ENCODE measurements at regions not wholly inside any gene's neighbourhood (a gene's known extent, or its start where the extent isn't known, plus 50 kb on each side); places are given as distances from the start of the nearest gene placed in this dataset.

GRCh38 chr3:72698154-72698917, 149.9 kb downstream of the SHQ1 start:
- no peak for DNase-seq

GRCh38 chr3:72697717-72698116, 150.5 kb downstream of the SHQ1 start:
- DNase-seq, result no peak

- DNase-seq, result no peak
Observed at GRCh38 chr3:72696815-72697214, 151.4 kb downstream of the SHQ1 start.

- DNase-seq, result no peak
Observed at GRCh38 chr3:72694398-72694797, 153.8 kb downstream of the SHQ1 start.

- no peak for DNase-seq
Observed at GRCh38 chr3:72692990-72693389, 155.3 kb downstream of the SHQ1 start.

DNA sequence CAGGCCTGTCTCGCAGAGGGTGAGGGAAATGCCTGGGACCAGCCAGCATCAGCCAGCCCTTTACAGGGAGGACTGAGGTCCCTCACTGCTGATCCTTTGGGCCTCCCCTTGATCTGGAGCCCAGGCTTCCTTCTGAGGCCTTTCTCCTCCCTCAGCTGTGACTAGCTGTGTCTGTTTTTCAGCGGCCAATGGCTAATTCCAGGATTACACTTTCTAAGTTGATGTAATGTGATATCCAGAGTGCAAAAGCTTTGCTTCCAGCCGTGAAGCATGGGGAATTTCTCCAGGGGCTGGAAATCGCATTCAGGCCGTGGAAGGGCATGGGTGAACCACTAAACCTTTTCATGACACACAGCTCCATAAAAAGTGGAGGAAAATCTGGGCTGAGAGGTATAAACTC, 157.6 kb downstream of the SHQ1 start:
- no peak for DNase-seq

DNA sequence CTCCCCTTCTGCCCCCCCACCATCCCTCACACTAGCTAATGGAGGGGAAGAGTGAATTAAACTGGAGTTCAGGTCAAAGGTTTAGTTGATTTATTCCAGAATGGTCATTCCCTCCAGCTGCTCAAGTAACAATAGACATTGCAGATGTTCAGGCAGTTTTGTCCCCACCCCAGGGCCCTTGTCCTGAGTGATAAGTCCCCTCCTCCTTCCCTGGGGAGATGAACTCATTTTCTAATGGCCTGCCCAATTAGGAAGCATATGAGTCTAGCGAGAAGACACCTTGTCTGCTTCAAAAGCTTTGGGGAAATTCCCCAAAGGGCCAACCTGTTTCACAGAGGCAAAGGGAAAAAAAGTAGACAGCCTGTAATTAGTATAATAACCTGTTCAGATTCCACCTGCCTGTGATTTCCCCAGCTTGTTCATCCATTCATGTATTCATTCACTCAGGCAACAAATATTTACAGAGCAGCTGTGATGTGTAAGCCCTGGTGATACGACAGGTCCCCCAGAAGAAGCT, 165.3 kb downstream of the SHQ1 start:
- DNase-seq, result no peak

GRCh38 chr3:72681598-72681997, 166.6 kb downstream of the SHQ1 start:
- no peak for DNase-seq

GRCh38 chr3:72680766-72681165, 167.5 kb downstream of the SHQ1 start:
- DNase-seq, result no peak

GRCh38 chr3:72679540-72680198, 168.6 kb downstream of the SHQ1 start:
- no peak for DNase-seq

DNA sequence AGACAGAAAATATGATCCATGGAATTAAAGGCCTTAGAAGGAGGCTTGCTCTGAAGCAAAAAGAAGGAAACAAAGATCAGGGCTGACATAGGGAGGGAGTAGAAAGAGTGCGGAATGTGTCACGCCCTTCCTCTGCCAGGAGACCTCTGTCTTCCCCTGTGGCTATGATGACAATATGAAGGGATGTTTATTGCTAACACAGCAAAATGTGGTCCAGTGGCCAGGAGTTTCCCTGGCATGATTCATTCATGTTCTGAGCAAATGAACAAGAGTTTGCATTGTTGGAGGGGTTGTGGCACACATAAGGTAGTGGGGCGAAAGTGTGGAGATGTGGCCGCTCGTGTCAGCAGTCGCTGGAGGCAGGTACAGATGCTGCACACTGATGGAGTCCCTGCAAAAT, 169.4 kb downstream of the SHQ1 start:
- peak; percentile 3 for DNase-seq

- no peak for DNase-seq
Observed at GRCh38 chr3:72678380-72678779, 169.9 kb downstream of the SHQ1 start.

DNA sequence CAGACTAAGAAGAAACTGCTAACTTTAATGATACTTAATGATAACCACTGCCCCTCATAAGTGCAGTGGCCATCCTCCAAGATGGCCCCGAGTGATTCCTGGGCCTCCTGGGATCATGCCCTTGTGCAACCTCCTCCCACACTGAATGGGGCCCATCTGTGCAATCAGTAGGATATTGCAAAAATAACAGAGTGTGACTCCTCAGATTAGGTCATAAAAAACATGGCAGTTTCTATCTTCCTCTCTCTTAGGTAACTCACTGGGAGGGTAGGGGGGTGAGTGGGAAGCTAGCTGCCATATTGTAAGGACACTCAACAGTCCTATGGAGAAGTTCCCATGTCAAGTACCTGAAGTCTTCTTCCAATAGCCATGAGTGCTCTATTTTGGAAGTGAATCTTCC, 173.0 kb downstream of the SHQ1 start:
- DNase-seq, result no peak

DNA sequence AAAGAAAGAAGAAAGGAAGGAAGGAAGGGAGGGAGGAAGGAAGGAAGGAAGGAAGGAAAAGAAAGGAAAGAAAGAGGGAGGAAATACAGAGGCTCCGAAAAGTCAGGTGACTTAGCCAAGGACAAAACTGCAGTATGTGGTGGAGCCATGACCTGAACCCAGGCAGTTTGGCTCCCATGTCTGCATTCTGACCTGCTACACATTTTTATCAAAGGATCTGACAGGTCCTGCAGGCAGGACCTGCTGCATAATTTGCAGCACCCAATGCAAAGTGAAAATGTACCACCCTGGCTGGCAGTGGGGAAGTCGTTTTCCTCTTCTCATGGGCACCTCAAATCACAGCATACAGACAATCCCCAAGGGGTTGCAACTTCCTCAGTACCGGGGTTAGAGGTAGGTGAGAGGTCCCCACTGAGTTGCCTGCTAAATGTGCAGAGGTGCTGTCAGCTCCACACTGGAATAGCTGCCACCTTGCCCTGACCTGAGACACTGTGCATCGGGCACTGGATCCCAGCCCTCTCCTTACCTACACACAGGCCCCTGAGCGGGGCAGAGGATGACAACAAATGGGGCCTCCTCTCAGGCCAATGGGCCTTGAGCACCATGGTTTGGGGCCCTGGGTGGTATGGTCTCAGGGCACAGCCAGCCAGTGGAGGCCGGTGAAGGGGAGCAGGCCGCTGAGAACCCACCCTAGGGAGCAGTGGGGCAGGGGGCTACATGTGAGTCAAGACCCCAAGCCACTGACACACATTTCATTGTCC, 175.1 kb downstream of the SHQ1 start:
- no peak for DNase-seq

GRCh38 chr3:72669224-72669623, 179.0 kb downstream of the SHQ1 start:
- no peak for DNase-seq

DNA sequence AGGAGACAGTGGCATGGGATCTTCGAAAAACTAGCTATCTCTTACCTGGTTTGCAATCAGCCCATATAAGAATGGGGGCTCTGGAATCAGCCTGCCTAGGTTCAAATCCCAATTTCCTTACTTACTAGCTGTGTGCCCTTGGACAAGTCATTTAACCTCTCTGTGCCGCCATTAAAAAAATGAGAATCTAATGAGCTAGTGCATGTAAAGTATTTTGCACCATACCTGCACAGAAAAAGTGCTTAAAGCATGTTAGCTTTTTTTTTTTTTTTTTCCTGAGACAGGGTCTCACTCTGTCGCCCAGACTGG, 181.8 kb downstream of the SHQ1 start:
- no peak for DNase-seq

GRCh38 chr3:72665701-72666446, 182.4 kb downstream of the SHQ1 start:
- DNase-seq, result peak; percentile 35

DNA sequence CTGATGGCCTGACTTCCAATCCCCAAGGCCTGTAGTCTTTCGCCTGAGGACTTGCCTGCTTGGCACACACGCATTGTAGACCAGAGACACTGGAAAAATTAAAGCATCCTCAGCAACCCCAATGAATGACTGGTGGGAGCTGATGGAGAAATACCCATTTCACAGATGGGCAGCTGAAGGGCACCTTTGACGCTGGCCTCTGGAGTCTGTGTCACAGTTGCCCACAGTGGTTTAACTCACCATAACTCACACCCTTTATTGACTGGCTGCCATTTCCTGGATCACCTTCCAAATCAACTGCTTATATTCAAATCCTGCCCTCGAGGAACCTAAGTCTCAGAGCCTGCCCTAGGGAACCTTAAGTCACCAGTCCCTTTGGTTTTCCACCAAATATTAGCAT, 183.1 kb downstream of the SHQ1 start:
- no peak for DNase-seq

- DNase-seq, result no peak
Observed at GRCh38 chr3:72664184-72664975, 183.9 kb downstream of the SHQ1 start.

GRCh38 chr3:72663429-72663828, 184.8 kb downstream of the SHQ1 start:
- no peak for DNase-seq

GRCh38 chr3:72661115-72661457, 187.2 kb downstream of the SHQ1 start:
- no peak for DNase-seq
